Activated CD8-positive, alpha-beta memory T cell treated with anti-CD3 and anti-CD28 coated beads for 24 hours (primary cell): ENCODE measurements at regions not wholly inside any gene's neighbourhood (a gene's known extent, or its start where the extent isn't known, plus 50 kb on each side); places are given as distances from the start of the nearest gene placed in this dataset.

Experiments
- DNase-seq: peaks from one replicate; pipeline ENCODE4 v3.0.0-alpha.2; 2020

- no peak for DNase-seq
Observed at GRCh38 chr1:5351366-5351765, 640.9 kb downstream of the NPHP4 start.

GRCh38 chr1:5349526-5349925 is 642.7 kb downstream of the NPHP4 start:
- DNase-seq: no peak

- no peak for DNase-seq
Observed at GRCh38 chr1:5348732-5349465, 643.3 kb downstream of the NPHP4 start.

- DNase-seq: no peak
Observed at GRCh38 chr1:5347726-5348125, 644.5 kb downstream of the NPHP4 start.

GRCh38 chr1:5345556-5345955 is 646.7 kb downstream of the NPHP4 start:
- peak; percentile 47 for DNase-seq

GRCh38 chr1:5343256-5344020 is 648.8 kb downstream of the NPHP4 start:
- DNase-seq: no peak

GRCh38 chr1:5342830-5343229 is 649.4 kb downstream of the NPHP4 start:
- no peak for DNase-seq

GRCh38 chr1:5342172-5342571 is 650.1 kb downstream of the NPHP4 start:
- DNase-seq: no peak

- no peak for DNase-seq
Observed at GRCh38 chr1:5341471-5341870, 650.8 kb downstream of the NPHP4 start.

GRCh38 chr1:5340560-5341130 is 651.6 kb downstream of the NPHP4 start:
- DNase-seq: no peak

GRCh38 chr1:5338466-5338865 is 653.8 kb downstream of the NPHP4 start:
- no peak for DNase-seq

GRCh38 chr1:5333291-5333690 is 658.9 kb downstream of the NPHP4 start:
- no peak for DNase-seq

GRCh38 chr1:5331101-5331500 is 661.1 kb downstream of the NPHP4 start:
- no peak for DNase-seq

GRCh38 chr1:5329068-5329739 is 663.0 kb downstream of the NPHP4 start:
- no peak for DNase-seq

- DNase-seq: no peak
Observed at GRCh38 chr1:5324883-5325282, 667.3 kb downstream of the NPHP4 start.

- DNase-seq: no peak
Observed at GRCh38 chr1:5318143-5318816, 663.9 kb downstream of the AJAP1 start.

- no peak for DNase-seq
Observed at GRCh38 chr1:5317391-5317790, 663.0 kb downstream of the AJAP1 start.

GRCh38 chr1:5312862-5313261 is 658.5 kb downstream of the AJAP1 start:
- DNase-seq: no peak

GRCh38 chr1:5312293-5312674 is 657.9 kb downstream of the AJAP1 start:
- no peak for DNase-seq

GRCh38 chr1:5311634-5312292 is 657.4 kb downstream of the AJAP1 start:
- DNase-seq: no peak

GRCh38 chr1:5311147-5311546 is 656.7 kb downstream of the AJAP1 start:
- no peak for DNase-seq

GRCh38 chr1:5308249-5308648 is 653.8 kb downstream of the AJAP1 start:
- no peak for DNase-seq
